GM23338 (cell line): ENCODE measurements at regions not wholly inside any gene's neighbourhood (a gene's known extent, or its start where the extent isn't known, plus 50 kb on each side); places are given as distances from the start of the nearest gene placed in this dataset.

Source experiments
- ATAC-seq: fragments of 200-7000 bp; cut with Tn5 transposase; 3 replicates; pipeline ENCODE4 v1.9.1; 2020
- DNase-seq: peaks from one replicate; pipeline ENCODE4 v3.0.0-alpha.2; 2015; ENCODE audit warnings: low spot score
- H2AFZ ChIP-seq: fragments of 200-600 bp; sonication (generic); 2 replicates; pipeline ENCODE4 v1.8.0; 2016; ENCODE audit warnings: antibody characterized with exemption, mild to moderate bottlenecking, moderate library complexity
- H3F3A ChIP-seq: fragments of 200-600 bp; sonication (generic); replicated peaks from 2 replicates; pipeline ENCODE4 v1.8.0; 2017; ENCODE audit warnings: antibody characterized with exemption, mixed run types, low read depth
- H3K27ac ChIP-seq: fragments of 200-600 bp; sonication (generic); 2 replicates; pipeline ENCODE4 v1.6.1; 2016; ENCODE audit warnings: low read depth
- H3K27me3 ChIP-seq: fragments of 200-600 bp; sonication (generic); 2 replicates; pipeline ENCODE4 v1.8.0; 2016; ENCODE audit warnings: mild to moderate bottlenecking, mixed run types, moderate library complexity; ENCODE audit not compliant: insufficient read depth
- H3K36me3 ChIP-seq: fragments of 200-600 bp; sonication (generic); 2 replicates; pipeline ENCODE4 v1.8.0; 2016; ENCODE audit warnings: mild to moderate bottlenecking; ENCODE audit not compliant: insufficient read depth
- H3K4me1 ChIP-seq: fragments of 200-600 bp; sonication (generic); 2 replicates; pipeline ENCODE4 v1.8.0; 2016; ENCODE audit warnings: mild to moderate bottlenecking, moderate library complexity; ENCODE audit not compliant: insufficient read depth
- H3K4me2 ChIP-seq: fragments of 200-600 bp; sonication (generic); 2 replicates; pipeline ENCODE4 v1.7.1; 2017; ENCODE audit warnings: mixed run types
- H3K4me3 ChIP-seq: fragments of 200-600 bp; sonication (generic); 2 replicates; pipeline ENCODE4 v1.6.1; 2016; ENCODE audit warnings: mixed run types
- H3K79me2 ChIP-seq: fragments of 200-600 bp; sonication (generic); replicated peaks from 2 replicates; pipeline ENCODE4 v1.8.0; 2017; ENCODE audit warnings: mild to moderate bottlenecking; ENCODE audit not compliant: insufficient read depth
- H3K9me2 ChIP-seq: fragments of 200-600 bp; sonication (generic); 2 replicates; pipeline ENCODE4 v1.8.0; 2017; ENCODE audit not compliant: insufficient read depth
- H4K20me1 ChIP-seq: fragments of 200-600 bp; sonication (generic); replicated peaks from 2 replicates; pipeline ENCODE4 v1.8.0; 2017; ENCODE audit warnings: mild to moderate bottlenecking; ENCODE audit not compliant: insufficient read depth
- H3K27ac Mint-ChIP-seq: 2 replicates; pipeline ENCODE4 v1.8.0; 2020; ENCODE audit warnings: inconsistent platforms, mild to moderate bottlenecking, moderate library complexity, mixed read lengths
- H3K27me3 Mint-ChIP-seq: 3 replicates; pipeline ENCODE4 v1.8.0; 2022; ENCODE audit warnings: low read depth, mild to moderate bottlenecking, moderate library complexity, mixed read lengths, inconsistent platforms; ENCODE audit not compliant: insufficient read depth, poor library complexity
- H3K36me3 Mint-ChIP-seq: 3 replicates; pipeline ENCODE4 v1.8.0; 2021; ENCODE audit warnings: low read depth, mild to moderate bottlenecking, inconsistent platforms, moderate library complexity, mixed read lengths
- H3K4me1 Mint-ChIP-seq: 3 replicates; pipeline ENCODE4 v1.8.0; 2020; ENCODE audit warnings: mild to moderate bottlenecking, inconsistent platforms, mixed read lengths
- H3K4me3 Mint-ChIP-seq: 3 replicates; pipeline ENCODE4 v1.8.0; 2021; ENCODE audit warnings: moderate library complexity, mild to moderate bottlenecking, inconsistent platforms, mixed read lengths
- H3K9me3 Mint-ChIP-seq: 3 replicates; pipeline ENCODE4 v1.8.0; 2020; ENCODE audit warnings: moderate library complexity, mild to moderate bottlenecking, inconsistent platforms, mixed read lengths
- CREB1 ChIP-seq: fragments of 250-450 bp; sonication (Bioruptor Pico); IDR thresholded peaks from 2 replicates; pipeline ENCODE4 v1.5.0; 2020; ENCODE audit warnings: low read depth, mild to moderate bottlenecking, moderate library complexity
- CTCF ChIP-seq, 2 experiments: fragments of 200-600 bp in 1 of 2; sonication (generic) in 1 of 2; conservative IDR thresholded peaks; 2 replicates each; pipeline versions ENCODE4 v1.5.1 to v1.6.1; 2016 to 2017; ENCODE audit warnings: antibody characterized with exemption in 2 of 2, low read depth in 2 of 2, mild to moderate bottlenecking in 2 of 2, moderate library complexity in 1 of 2
- ETS1 ChIP-seq: IDR thresholded peaks from 2 replicates; pipeline ENCODE4 v1.6.1; 2016; ENCODE audit warnings: antibody characterized with exemption
- EZH2 ChIP-seq: fragments of 200-600 bp; sonication (generic); IDR thresholded peaks from one replicate; pipeline ENCODE4 v1.8.0; 2017; ENCODE audit warnings: antibody characterized with exemption, mild to moderate bottlenecking, low read depth; ENCODE audit not compliant: unreplicated experiment
- EZH2phosphoT487 ChIP-seq: fragments of 200-600 bp; sonication (generic); IDR thresholded peaks from one replicate; pipeline ENCODE4 v1.8.1; 2018; ENCODE audit warnings: antibody characterized with exemption; ENCODE audit not compliant: unreplicated experiment
- JUNB ChIP-seq: IDR thresholded peaks from one replicate; pipeline ENCODE4 v1.6.1; 2016; ENCODE audit warnings: antibody characterized with exemption; ENCODE audit not compliant: unreplicated experiment
- NANOG ChIP-seq: IDR thresholded peaks from 2 replicates; pipeline ENCODE4 v1.6.1; 2016; ENCODE audit warnings: antibody characterized with exemption, borderline replicate concordance
- POLR2AphosphoS5 ChIP-seq: IDR thresholded peaks from 2 replicates; pipeline ENCODE4 v1.6.1; 2016; ENCODE audit warnings: antibody characterized with exemption, low read depth
- STAT1 ChIP-seq: IDR thresholded peaks from one replicate; pipeline ENCODE4 v1.6.1; 2016; ENCODE audit warnings: antibody characterized with exemption; ENCODE audit not compliant: unreplicated experiment
- ZNF114 ChIP-seq: fragments of 250-450 bp; sonication (Bioruptor Pico); IDR thresholded peaks from 2 replicates; pipeline ENCODE4 v1.5.0; 2020; ENCODE audit warnings: mild to moderate bottlenecking, moderate library complexity
- ZNF331 ChIP-seq: fragments of 250-450 bp; sonication (Bioruptor Pico); IDR thresholded peaks from 2 replicates; pipeline ENCODE4 v1.5.0; 2020; ENCODE audit warnings: low read depth, mild to moderate bottlenecking, moderate library complexity
- ZNF462 ChIP-seq: fragments of 250-450 bp; sonication (Bioruptor Pico); IDR thresholded peaks from 2 replicates; pipeline ENCODE4 v1.5.0; 2020; ENCODE audit warnings: mild to moderate bottlenecking, moderate library complexity
- TF ChIP-seq, protein P1 (sequence below): IDR thresholded peaks from one replicate; pipeline ENCODE4 v1.6.1; 2018; ENCODE audit warnings: antibody characterized with exemption; ENCODE audit not compliant: unreplicated experiment

GRCh38 chr1:79950511-79950910 lies 944.0 kb upstream of the ADGRL4 start:
- Histone ChIP-seq H2AFZ (peak overlapping the region; percentile 38; the same call in 1 of the 2 replicates), H3K4me3 (no peak overlapping the region), H4K20me1 (no peaks in the 10 kb centered on the region), H3K4me1 (no peaks in the 10 kb centered on the region), H3K9me2 (peaks cover 5% of the 10 kb centered on the region; the same call in 1 of the 2 replicates), H3K36me3 (no peaks in the 10 kb centered on the region), H3K79me2 (no peaks in the 10 kb centered on the region), H3K4me2 (no peak overlapping the region), H3K27me3 (no peaks in the 10 kb centered on the region), H3K27ac (no peak overlapping the region), H3F3A (no peaks in the 10 kb centered on the region)
- H3K4me1 Mint-ChIP-seq = no peaks in the 10 kb centered on the region
- H3K4me3 Mint-ChIP-seq = no peak overlapping the region
- TF ChIP-seq JUNB (no peak), STAT1 (no peak), EZH2phosphoT487 (no peak), ZNF462 (CRISPR knock-in tag) (no peak), ZNF331 (CRISPR knock-in tag) (no peak), NANOG (no peak), CTCF (conservative IDR thresholded peaks at IDR 0.05; ENCODE audit: low read depth in 2 of 2) (no peak), EZH2 (no peak), POLR2AphosphoS5 (no peak), ZNF114 (no peak), CREB1 (CRISPR knock-in tag) (no peak), ETS1 (no peak)
- TF ChIP-seq, protein P1, sequence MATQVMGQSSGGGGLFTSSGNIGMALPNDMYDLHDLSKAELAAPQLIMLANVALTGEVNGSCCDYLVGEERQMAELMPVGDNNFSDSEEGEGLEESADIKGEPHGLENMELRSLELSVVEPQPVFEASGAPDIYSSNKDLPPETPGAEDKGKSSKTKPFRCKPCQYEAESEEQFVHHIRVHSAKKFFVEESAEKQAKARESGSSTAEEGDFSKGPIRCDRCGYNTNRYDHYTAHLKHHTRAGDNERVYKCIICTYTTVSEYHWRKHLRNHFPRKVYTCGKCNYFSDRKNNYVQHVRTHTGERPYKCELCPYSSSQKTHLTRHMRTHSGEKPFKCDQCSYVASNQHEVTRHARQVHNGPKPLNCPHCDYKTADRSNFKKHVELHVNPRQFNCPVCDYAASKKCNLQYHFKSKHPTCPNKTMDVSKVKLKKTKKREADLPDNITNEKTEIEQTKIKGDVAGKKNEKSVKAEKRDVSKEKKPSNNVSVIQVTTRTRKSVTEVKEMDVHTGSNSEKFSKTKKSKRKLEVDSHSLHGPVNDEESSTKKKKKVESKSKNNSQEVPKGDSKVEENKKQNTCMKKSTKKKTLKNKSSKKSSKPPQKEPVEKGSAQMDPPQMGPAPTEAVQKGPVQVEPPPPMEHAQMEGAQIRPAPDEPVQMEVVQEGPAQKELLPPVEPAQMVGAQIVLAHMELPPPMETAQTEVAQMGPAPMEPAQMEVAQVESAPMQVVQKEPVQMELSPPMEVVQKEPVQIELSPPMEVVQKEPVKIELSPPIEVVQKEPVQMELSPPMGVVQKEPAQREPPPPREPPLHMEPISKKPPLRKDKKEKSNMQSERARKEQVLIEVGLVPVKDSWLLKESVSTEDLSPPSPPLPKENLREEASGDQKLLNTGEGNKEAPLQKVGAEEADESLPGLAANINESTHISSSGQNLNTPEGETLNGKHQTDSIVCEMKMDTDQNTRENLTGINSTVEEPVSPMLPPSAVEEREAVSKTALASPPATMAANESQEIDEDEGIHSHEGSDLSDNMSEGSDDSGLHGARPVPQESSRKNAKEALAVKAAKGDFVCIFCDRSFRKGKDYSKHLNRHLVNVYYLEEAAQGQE = no peak
- H3K36me3 Mint-ChIP-seq = peaks cover 10% of the 10 kb centered on the region
- DNase-seq (no peak), ATAC-seq (no peak)
- H3K27me3 Mint-ChIP-seq = peaks cover 3% of the 10 kb centered on the region
- H3K27ac Mint-ChIP-seq = no peak overlapping the region
- H3K9me3 Mint-ChIP-seq = peaks cover 14% of the 10 kb centered on the region
